Esophagus (tissue), 2 donors: ENCODE measurements at regions not wholly inside any gene's neighbourhood (a gene's known extent, or its start where the extent isn't known, plus 50 kb on each side); places are given as distances from the start of the nearest gene placed in this dataset.

ENCODE experiments used
- H3K27ac ChIP-seq, 2 donors: one replicate each; pipeline ENCODE4 v1.5.1; 2013; ENCODE audit warnings: low read depth in 2 of 2, mild to moderate bottlenecking in 2 of 2, inconsistent platforms in 1 of 2, low read length in 1 of 2, moderate library complexity in 1 of 2
- H3K27me3 ChIP-seq, 2 donors: one replicate each; pipeline ENCODE4 v1.6.1; 2013; ENCODE audit warnings: low read length in 2 of 2, control low read depth in 1 of 2, mild to moderate bottlenecking in 1 of 2; ENCODE audit not compliant: insufficient read depth in 2 of 2, control insufficient read depth in 1 of 2
- H3K36me3 ChIP-seq, 2 donors: one replicate each; pipeline ENCODE4 v1.6.1; 2013; ENCODE audit warnings: low read length in 1 of 2; ENCODE audit not compliant: control insufficient read depth in 2 of 2, insufficient read depth in 2 of 2
- H3K4me1 ChIP-seq, 2 donors: one replicate each; pipeline ENCODE4 v1.6.1; 2013; ENCODE audit warnings: low read length in 1 of 2; ENCODE audit not compliant: control insufficient read depth in 2 of 2, insufficient read depth in 2 of 2
- H3K4me3 ChIP-seq, 2 donors: one replicate each; pipeline ENCODE4 v1.5.1; 2013; ENCODE audit warnings: low read length in 2 of 2, mild to moderate bottlenecking in 2 of 2, low read depth in 1 of 2, moderate library complexity in 1 of 2
- H3K9me3 ChIP-seq, 2 donors: one replicate each; pipeline ENCODE4 v1.6.1; 2013; ENCODE audit warnings: mild to moderate bottlenecking in 2 of 2, low read depth in 1 of 2, low read length in 1 of 2, moderate library complexity in 1 of 2; ENCODE audit not compliant: control insufficient read depth in 2 of 2, insufficient read depth in 1 of 2
- WGBS, 2 donors: extraction: QIAGEN DNeasy Blood & Tissue Kit; methylation state at CpG; one replicate each; pipeline ENCODE4 v1.1.7; 2013; 5-methylcytosine and 5-hydroxymethylcytosine counted together
- donor health status: healthy with polysubstance abuse.
- donor health status: Bipolar disorder and iron deficiency.

DNA sequence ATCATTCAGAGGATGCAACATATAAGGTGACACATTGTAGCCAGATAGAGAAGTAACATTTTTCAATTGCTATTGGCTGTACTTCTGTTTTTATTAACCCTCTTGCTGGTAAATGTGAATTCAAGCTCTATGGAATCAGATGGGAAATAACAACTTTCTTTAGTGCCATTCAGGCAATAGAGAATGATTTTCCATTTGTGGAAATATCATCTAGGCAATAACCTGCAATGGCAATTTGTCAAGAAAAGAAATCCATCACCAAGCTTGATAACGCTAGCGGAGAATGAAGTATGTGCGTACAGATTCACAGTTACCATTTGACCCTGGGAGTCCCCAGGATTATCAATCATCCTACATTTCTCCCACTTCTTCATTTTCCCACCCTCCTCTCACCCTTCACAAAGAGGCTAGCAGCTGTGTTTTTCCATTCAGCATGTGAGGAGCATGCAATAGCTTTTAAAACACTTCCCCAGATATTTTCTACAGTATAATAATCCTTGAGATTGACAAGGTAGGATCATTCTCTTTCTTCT, 569.7 kb upstream of the KLF12 start:
- Histone ChIP-seq H3K4me1 (no peaks in the 10 kb centered on the region), H3K4me3 (no peak overlapping the region), H3K36me3 (no peaks in the 10 kb centered on the region), H3K27ac (no peak overlapping the region), H3K27me3 (no peaks in the 10 kb centered on the region), H3K9me3 (no peaks in the 10 kb centered on the region)
- WGBS, 2 donors = 78 to 89% methylated on average over 3 of the region's 3 CpGs

DNA sequence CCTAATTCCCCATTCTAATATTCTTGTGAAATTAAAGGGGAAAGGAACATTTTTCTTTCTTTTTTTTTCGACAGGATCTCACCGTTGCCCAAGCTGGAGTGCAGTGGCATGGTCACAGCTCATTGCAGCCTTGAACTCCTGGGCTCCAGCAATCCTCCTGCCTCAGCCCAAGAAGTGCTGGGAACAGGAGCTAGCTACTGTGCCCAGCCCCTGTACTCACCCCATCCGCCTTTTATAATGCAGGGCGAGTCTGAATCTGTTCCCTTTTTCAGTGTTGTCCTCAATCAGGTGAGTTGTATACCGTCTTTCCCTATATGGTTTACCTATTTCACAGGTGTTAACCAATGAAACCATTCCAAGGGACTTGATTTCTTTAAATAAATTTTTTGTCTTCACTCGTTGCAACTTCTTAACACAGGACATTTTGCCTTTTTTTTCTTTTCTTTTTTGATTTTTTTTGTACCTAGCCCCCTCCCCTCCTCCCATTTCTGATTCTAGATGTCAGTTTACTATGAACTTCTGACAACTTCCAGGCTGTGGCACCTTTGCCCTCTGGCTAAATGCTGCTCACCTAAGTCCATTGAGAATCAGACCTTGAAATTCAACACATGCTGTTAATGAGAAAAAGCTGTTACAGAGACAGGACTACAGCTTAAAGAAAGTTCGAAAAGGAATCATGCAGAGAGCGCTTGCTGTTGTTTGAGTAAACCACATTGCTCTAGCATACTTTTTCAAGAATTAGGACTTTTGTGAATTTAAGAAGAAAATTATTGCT, 562.1 kb upstream of the KLF12 start:
- WGBS, 2 donors = 56 to 57% methylated on average over 8 of the region's 8 CpGs
- no peaks in the 10 kb centered on the region for H3K9me3 ChIP-seq
- no peak overlapping the region for H3K27ac ChIP-seq
- no peaks in the 10 kb centered on the region for H3K4me1 ChIP-seq
- H3K36me3 ChIP-seq = no peaks in the 10 kb centered on the region
- H3K27me3 ChIP-seq = no peaks in the 10 kb centered on the region
- no peak overlapping the region for H3K4me3 ChIP-seq

DNA sequence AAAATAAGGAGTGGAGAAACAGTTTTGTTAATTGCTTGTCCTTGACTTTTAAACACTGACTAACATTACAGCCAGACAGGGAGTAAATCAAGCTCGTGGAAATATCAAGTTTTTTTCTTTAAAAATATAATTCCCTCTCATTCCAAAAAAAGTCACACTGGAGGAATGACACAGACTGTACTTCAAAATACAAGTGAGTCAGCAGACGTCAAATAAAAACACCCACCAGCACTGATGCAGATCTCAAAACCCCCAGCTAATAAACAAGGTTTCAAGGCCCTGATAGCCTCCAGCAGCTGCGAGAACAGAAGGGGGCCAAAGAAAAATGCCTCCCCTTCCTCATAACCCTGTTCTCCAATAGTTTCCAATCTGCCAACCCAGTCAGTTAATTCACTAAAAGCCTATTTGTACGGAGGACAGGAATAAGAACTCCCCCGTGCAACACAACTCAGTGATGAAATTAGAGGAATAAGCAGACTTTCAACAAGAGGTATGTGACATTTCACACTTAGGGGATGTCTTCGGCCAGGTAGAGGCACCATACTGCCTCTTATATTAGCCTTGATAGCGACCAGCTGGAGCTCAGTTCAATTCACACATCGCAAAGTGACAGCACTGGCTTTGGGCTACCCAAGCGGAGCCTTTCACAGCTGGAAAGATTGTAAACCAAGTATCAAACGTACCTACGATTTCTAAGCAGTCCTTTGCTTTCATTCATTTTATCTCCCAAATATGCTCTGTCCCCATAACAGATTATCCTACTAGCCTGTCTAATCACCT, 561.0 kb upstream of the KLF12 start:
- Histone ChIP-seq H3K9me3 (no peaks in the 10 kb centered on the region), H3K27me3 (no peaks in the 10 kb centered on the region), H3K4me1 (no peaks in the 10 kb centered on the region), H3K4me3 (no peak overlapping the region), H3K27ac (no peak overlapping the region), H3K36me3 (no peaks in the 10 kb centered on the region)
- WGBS, 2 donors = 57 to 68% methylated on average over 11 of the region's 11 CpGs

GRCh38 chr13:74687442-74688182, 553.4 kb upstream of the KLF12 start:
- 65 to 67% methylated on average over 7 of the region's 7 CpGs for WGBS, 2 donors
- Histone ChIP-seq H3K27me3 (no peaks in the 10 kb centered on the region), H3K9me3 (no peaks in the 10 kb centered on the region), H3K36me3 (no peaks in the 10 kb centered on the region), H3K4me3 (no peak overlapping the region), H3K27ac (no peak overlapping the region), H3K4me1 (no peaks in the 10 kb centered on the region)

DNA sequence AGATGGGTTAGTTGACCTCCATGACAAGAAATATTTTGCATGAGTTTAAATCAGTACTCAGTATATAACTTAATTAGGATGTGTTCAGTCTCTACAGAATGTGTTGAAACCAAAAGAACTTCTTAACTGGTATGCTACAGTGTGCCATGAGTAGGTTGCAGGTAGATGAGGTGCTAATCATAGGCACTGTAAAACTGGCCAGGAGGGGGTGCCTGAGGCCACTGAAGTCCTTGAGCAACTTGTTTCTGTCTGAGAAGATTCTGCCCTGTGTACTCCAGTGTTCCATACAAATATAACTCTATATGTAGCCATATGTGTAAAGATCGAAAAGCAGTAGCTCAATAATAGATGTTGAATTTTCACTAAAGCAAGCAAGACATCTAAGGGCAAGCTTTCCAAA, 549.2 kb upstream of the KLF12 start:
- Histone ChIP-seq H3K4me3 (no peak overlapping the region), H3K9me3 (no peaks in the 10 kb centered on the region), H3K27ac (no peak overlapping the region), H3K4me1 (no peaks in the 10 kb centered on the region), H3K27me3 (no peaks in the 10 kb centered on the region), H3K36me3 (no peaks in the 10 kb centered on the region)
- 93 to 96% methylated on average over 1 of the region's 1 CpG for WGBS, 2 donors

DNA sequence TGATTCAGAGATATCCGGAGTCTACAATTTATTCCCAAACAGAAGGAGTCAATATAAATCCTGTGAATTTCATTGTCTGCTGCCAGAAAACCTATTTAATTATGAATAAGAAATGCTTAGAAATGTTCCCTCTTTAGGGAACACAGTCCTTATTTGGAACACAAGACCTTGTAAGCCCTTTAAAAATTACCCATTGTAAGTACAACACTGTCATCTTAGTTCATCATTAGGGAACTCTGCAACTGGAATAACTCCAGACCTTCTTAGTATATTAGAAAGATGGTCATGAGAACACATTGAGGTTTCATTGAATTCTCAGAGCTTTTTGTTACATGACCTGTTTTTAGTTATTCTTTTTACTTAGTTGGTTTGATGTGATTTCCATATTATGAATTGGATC, 548.5 kb upstream of the KLF12 start:
- no peaks in the 10 kb centered on the region for H3K9me3 ChIP-seq
- 78 to 81% methylated on average over 1 of the region's 1 CpG for WGBS, 2 donors
- H3K27ac ChIP-seq = no peak overlapping the region
- H3K36me3 ChIP-seq = no peaks in the 10 kb centered on the region
- no peaks in the 10 kb centered on the region for H3K4me1 ChIP-seq
- H3K27me3 ChIP-seq = no peaks in the 10 kb centered on the region
- no peak overlapping the region for H3K4me3 ChIP-seq

DNA sequence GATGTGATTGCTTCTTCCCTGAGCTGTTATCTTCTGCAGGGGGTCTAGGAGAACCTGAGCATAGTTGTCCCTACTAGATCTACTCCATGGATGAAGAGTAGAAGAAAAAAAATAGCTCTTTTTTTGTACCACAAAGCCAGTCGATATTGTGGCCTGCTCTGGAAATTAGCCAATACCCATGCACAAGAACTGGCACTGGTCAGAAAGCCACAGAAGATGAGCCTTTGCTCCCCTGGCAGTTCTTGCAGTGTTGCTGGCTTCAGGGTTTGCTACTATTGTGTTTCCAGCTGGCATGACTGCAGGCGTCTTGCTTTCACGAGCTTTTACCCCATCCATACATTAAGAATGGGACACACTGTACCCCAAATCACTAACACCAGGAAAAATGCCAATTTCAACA, 547.7 kb upstream of the KLF12 start:
- Histone ChIP-seq H3K27me3 (no peaks in the 10 kb centered on the region), H3K4me1 (no peaks in the 10 kb centered on the region), H3K36me3 (no peaks in the 10 kb centered on the region), H3K27ac (no peak overlapping the region), H3K4me3 (no peak overlapping the region), H3K9me3 (no peaks in the 10 kb centered on the region)
- 83 to 92% methylated on average over 3 of the region's 3 CpGs for WGBS, 2 donors

GRCh38 chr13:74678308-74678965, 544.2 kb upstream of the KLF12 start:
- H3K4me1 ChIP-seq = no peaks in the 10 kb centered on the region
- H3K27ac ChIP-seq = no peak overlapping the region
- WGBS, 2 donors = 36 to 44% methylated on average over 1 of the region's 1 CpG
- no peaks in the 10 kb centered on the region for H3K9me3 ChIP-seq
- H3K4me3 ChIP-seq = no peak overlapping the region
- no peaks in the 10 kb centered on the region for H3K36me3 ChIP-seq
- H3K27me3 ChIP-seq = no peaks in the 10 kb centered on the region

GRCh38 chr13:74675972-74676371, 541.8 kb upstream of the KLF12 start:
- H3K27ac ChIP-seq = no peak overlapping the region
- no peak overlapping the region for H3K4me3 ChIP-seq
- H3K9me3 ChIP-seq = no peaks in the 10 kb centered on the region
- no peaks in the 10 kb centered on the region for H3K36me3 ChIP-seq
- WGBS, 2 donors = 56 to 59% methylated on average over 3 of the region's 3 CpGs
- H3K4me1 ChIP-seq = no peaks in the 10 kb centered on the region
- H3K27me3 ChIP-seq = no peaks in the 10 kb centered on the region
